Epithelial cell of proximal tubule (primary cell): ENCODE measurements at regions not wholly inside any gene's neighbourhood (a gene's known extent, or its start where the extent isn't known, plus 50 kb on each side); places are given as distances from the start of the nearest gene placed in this dataset.

Experiments used
- DNase-seq: peaks from one replicate; pipeline ENCODE4 v3.0.0-alpha.2; 2011; ENCODE audit warnings: low read depth
- H3K4me3 ChIP-seq: 2 replicates; pipeline ENCODE4 v1.5.1; 2011; ENCODE audit warnings: low read depth, mild to moderate bottlenecking, low read length
- TF ChIP-seq, protein P1 (sequence below): conservative IDR thresholded peaks from 2 replicates; pipeline ENCODE4 v1.5.1; 2012; ENCODE audit warnings: low read depth, mild to moderate bottlenecking, low read length

DNA sequence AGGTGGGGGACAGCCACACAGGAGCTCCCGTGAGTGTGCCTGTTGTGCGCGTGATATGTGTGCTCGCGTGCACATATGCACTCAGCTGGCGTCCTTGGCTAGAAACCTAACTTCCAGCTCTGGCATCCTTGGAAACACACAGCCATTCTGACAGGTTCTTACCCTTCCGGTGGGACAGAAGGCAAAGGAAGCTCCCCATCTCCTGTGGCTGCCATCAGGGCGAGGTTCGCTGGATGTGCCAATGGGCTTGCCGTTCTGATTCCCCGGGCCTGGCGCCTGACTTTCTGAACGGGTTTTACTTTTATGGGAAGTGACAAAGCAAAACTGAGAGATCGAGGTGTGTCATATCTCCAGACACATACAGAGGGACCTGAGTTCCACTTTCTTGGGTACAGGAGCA lies 124.7 kb downstream of the PAPOLA start:
- no peak overlapping the region for H3K4me3 ChIP-seq
- DNase-seq, result no peak
- TF ChIP-seq, protein P1, sequence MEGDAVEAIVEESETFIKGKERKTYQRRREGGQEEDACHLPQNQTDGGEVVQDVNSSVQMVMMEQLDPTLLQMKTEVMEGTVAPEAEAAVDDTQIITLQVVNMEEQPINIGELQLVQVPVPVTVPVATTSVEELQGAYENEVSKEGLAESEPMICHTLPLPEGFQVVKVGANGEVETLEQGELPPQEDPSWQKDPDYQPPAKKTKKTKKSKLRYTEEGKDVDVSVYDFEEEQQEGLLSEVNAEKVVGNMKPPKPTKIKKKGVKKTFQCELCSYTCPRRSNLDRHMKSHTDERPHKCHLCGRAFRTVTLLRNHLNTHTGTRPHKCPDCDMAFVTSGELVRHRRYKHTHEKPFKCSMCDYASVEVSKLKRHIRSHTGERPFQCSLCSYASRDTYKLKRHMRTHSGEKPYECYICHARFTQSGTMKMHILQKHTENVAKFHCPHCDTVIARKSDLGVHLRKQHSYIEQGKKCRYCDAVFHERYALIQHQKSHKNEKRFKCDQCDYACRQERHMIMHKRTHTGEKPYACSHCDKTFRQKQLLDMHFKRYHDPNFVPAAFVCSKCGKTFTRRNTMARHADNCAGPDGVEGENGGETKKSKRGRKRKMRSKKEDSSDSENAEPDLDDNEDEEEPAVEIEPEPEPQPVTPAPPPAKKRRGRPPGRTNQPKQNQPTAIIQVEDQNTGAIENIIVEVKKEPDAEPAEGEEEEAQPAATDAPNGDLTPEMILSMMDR, result no peak

DNA sequence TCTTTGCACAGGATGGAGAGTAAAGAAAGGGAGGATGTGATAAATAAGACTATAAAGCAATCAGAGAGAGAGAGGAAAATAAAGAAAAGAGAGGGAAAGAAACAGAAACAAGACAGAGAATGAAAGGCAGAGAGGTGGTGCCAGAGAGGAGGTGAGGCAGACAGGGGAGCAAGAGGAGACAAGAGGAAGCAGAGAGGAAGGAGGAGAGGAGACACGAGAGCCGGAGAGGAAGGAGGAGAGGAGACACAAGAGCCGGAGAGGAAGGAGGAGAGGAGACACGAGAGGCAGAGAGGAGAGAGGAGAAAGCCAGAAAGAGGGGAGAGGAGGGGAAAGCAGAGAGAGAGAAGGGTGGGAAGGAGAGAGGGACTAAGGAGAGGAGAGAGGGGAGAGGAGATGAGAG lies 125.2 kb downstream of the PAPOLA start:
- no peak overlapping the region for H3K4me3 ChIP-seq
- TF ChIP-seq, protein P1, result no peak

DNA sequence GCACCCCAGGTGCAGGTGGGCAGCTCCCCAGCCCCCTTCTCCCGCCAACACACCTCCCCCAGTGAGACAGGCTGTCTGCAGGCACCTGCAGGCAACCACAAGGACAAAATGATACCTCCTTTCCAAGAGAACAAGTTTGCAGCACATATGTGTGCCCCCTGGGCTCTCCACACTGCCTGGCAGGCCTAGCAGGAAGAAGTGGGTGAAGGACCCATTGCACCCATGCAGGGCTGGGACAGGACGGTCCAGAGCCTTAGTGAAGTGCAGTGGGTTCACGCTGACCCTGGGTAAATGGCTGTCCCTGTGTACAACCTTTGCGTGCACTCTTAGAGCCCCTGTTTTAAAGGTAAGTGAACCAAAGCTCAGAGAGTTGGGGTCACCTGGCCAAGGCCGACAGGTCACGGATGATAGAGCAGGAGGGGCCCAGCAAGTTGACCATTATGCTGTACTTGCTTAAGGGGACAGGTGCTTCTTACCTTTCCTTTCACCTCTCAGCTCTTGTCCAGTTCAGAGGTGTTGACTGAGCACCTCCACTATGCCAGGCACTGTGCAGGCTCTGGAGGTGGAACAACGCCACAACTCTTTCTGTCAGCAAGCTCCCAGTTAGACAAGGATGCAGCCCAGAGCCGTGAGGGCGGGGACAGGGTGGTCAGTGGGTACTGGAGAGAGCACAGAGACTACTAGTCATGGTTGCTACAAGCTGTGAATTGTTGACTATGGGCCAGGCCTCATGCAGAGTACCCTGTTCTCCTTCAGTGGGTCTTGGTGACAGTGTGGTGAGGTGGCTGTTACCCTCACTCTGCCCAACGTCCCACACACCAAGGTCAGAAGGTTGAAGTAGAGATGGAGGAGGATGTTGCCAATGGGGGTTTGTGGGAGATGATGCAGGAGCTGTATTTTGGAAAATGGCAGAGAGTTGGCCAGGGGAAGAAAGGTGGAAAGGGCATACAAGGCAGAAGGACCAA lies 125.9 kb downstream of the PAPOLA start:
- DNase-seq, result no peak
- no peak overlapping the region for H3K4me3 ChIP-seq
- TF ChIP-seq, protein P1, result no peak

More for the DNA sequence above, 125.2 kb downstream of the PAPOLA start:
- no peak for DNase-seq

DNA sequence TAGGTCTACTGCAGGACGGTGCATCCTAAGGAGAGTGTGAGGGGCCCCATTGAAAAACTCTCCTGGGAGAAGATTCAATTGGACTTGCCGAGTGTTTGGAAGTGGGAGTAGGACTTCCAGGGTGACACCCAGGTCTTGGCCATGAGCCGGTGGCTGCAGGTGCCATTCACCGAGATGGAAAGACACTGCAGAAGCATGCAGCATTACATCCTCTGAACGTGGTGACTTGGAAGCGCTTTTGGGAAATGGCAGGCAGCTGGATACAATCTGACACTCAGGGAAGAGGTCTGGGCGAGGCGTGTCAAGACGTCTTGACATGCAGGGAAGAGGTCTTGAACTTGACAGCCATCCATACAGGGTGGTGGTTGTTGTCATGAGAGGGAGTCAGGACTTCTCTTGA lies 126.9 kb downstream of the PAPOLA start:
- H3K4me3 ChIP-seq, result no peak overlapping the region
- no peak for DNase-seq
- TF ChIP-seq, protein P1, result no peak

DNA sequence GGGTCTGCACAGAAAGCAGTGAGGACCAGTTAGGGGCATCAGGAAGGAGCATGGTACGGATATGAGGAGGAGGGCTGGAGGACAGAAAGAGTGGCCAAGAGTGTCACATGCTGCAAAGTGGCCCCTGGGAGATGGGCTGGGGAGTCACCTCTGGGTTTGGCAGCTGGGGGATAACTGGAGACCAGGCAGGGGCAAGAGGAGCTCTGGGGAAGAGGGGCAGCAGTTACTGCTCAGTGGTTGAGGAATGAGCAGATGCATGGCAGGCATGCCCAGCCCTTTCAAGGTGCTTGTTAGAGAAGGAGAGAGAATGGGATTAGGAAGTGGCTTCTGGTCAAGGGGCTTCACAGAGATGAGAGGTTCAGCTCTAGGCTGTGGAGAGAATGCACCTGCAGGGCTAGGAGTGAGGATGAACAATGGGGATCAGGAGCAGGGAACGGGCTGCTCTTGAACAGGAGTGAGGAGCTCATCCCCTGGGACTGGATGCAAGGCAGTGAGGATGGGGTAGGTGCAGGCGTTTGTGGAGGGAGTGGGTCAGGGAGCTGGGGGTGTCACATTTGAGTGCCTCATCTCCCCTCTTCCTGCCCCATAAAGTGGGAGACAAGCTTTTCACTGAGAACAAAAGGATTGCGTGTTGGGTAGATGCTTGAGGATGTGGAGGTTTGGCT lies 127.5 kb downstream of the PAPOLA start:
- H3K4me3 ChIP-seq, result no peak overlapping the region
- TF ChIP-seq, protein P1, result no peak
- no peak for DNase-seq

DNA sequence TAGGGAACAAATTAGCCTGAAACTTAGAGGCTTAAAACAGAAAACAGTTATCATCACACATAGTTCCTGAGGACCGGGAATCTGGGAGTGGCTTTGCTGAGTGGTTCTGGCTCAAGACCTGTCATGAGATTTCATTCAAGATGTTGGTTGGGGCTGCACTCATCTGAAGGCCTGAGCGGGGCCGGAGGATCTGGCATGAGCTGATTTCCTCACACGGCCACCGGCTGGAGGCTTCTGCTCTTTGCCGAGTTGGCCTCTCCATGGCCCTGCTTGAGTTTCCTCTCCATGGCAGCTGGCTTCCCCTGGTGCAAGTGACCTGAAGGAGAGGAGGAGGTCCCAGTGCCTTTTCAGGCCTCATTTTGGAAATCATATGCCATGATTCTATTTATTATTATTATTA lies 128.1 kb downstream of the PAPOLA start:
- H3K4me3 ChIP-seq, result no peak overlapping the region
- TF ChIP-seq, protein P1, result no peak
- no peak for DNase-seq
